Tibial nerve (tissue), 3 donors: ENCODE measurements at regions not wholly inside any gene's neighbourhood (a gene's known extent, or its start where the extent isn't known, plus 50 kb on each side); places are given as distances from the start of the nearest gene placed in this dataset.
"Not testable (repeated sequence)": the region's sequence is repeated elsewhere in the genome, so short reads cannot be mapped to it uniquely, and the experiment has no call there.

Experiments
- POLR2A ChIP-seq, 2 donors: fragments of 450-650 bp; IDR thresholded peaks; one replicate each; pipeline ENCODE4 v1.6.1; 2017; ENCODE audit warnings: antibody characterized with exemption in 2 of 2, mild to moderate bottlenecking in 2 of 2, moderate library complexity in 2 of 2
- TF ChIP-seq, protein P1 (sequence below), 5 experiments: fragments of 200-600 bp in 3 of 5; fragments of 450-650 bp in 2 of 5; sonication (generic) in 3 of 5; IDR thresholded peaks; one replicate each; pipeline ENCODE4 v1.5.1; 2016 to 2019; ENCODE audit warnings: antibody characterized with exemption in 5 of 5, mild to moderate bottlenecking in 3 of 5, moderate library complexity in 2 of 5

DNA sequence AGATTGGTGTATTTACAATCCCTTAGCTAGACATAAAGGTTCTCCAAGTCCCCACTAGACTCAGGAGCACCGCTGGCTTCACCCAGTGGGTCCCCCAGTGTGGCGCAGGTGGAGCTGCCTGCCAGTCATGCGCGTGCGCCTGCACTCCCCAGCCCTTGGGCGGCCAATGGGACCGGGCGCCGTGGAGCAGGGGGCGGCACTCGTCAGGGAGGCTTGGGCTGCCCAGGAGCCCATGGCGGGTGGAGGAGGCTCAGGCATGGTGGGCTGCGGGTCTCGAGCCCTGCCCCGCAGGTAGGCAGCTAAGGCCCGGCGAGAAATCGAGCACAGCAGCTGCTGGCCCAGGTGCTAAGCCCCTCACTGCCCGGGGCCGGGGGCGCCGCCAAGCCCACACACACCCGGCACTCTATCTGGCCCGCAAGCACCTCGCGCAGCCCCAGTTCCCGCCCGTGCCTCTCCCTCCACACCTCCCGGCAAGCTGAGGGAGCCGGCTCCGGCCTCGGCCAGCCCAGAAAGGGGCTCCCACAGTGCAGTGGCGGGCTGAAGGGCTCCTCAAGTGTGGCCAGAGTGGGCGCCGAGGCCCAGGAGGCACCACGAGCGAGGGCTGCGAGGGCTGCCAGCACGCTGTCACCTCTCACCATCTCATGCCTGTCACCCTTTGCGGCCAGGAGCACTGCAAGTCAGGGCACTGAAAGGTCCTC is 71.1 kb upstream of the MEF2A start:
- TF ChIP-seq, protein P1, sequence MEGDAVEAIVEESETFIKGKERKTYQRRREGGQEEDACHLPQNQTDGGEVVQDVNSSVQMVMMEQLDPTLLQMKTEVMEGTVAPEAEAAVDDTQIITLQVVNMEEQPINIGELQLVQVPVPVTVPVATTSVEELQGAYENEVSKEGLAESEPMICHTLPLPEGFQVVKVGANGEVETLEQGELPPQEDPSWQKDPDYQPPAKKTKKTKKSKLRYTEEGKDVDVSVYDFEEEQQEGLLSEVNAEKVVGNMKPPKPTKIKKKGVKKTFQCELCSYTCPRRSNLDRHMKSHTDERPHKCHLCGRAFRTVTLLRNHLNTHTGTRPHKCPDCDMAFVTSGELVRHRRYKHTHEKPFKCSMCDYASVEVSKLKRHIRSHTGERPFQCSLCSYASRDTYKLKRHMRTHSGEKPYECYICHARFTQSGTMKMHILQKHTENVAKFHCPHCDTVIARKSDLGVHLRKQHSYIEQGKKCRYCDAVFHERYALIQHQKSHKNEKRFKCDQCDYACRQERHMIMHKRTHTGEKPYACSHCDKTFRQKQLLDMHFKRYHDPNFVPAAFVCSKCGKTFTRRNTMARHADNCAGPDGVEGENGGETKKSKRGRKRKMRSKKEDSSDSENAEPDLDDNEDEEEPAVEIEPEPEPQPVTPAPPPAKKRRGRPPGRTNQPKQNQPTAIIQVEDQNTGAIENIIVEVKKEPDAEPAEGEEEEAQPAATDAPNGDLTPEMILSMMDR (IDR thresholded peaks at IDR 0.05): not testable (repeated sequence)
- TF ChIP-seq POLR2A (IDR thresholded peaks at IDR 0.05): not testable (repeated sequence)
